ENCODE measurements at regions not wholly inside any gene's neighbourhood (a gene's known extent, or its start where the extent isn't known, plus 50 kb on each side); places are given as distances from the start of the nearest gene placed in this dataset.
A peak's percentile ranks its signal among the peaks of the same experiment; 100 is the strongest.

DNA sequence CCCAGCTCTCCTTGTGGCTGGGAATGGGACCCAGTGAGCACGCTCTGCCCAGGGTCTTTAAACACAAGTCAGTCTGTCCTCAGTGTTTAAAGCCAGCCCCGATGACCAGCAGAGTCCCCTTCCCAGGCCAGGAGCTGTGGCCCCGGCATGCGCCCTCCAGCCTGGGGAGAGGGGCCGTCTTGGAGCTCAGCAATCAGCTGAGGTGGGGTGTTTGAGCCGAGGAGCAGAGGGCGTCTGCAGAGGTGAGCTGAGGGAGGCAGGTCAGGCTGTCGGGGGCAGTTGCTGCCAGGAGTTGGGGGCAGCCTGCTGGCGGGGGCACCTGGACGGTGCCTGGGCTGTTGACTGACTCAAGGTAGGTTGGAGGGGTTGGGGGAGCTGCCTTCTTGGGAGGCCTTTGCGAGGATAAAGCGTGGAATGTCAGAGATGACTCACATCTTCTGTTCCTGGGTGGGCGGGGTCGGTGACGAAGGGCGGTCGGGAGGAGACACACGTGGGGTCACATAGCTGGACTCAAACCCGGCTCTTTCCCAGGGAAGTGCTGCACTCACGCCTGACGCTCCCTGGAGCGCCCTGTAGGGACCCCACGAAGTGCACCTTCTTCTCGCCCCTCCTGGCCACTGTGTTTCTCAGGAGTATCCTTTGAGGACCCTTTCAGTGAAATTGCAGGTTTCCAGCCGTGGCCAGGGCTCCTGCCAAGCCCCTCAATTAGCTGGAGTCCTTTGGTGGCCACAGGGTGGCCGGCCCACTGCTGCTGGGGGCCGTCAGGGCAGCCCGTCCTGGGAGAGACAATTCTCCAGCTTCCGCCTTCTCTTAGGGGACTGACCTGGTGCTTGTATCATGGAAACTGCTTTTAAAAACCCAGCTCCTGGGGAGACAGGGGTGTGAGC lies 86.2 kb downstream of the SIK1 start:
- H3K4me3 ChIP-seq (ENCODE audit: low read length in 2 of 2) = no peak overlapping the region
- H3K36me3 ChIP-seq (ENCODE audit: control insufficient read depth in 2 of 2, insufficient read depth in 2 of 2, low read length in 2 of 2) = no peaks in the 10 kb centered on the region
- no peaks in the 10 kb centered on the region for H3K9me3 ChIP-seq (ENCODE audit: control insufficient read depth in 2 of 2, low read length in 2 of 2)
- H3K9ac ChIP-seq (ENCODE audit: low read length in 2 of 2) = no peak overlapping the region
- H3K4me1 ChIP-seq (ENCODE audit: control insufficient read depth, insufficient read depth, low read length) = peaks cover 10% of the 10 kb centered on the region
- no peak overlapping the region for H3K27ac ChIP-seq (ENCODE audit: low read length)
- H3K27me3 ChIP-seq (ENCODE audit: control insufficient read depth in 1 of 2, insufficient read depth in 2 of 2, low read length in 2 of 2) = peaks cover 0 to 3% of the 10 kb centered on the region in 2 donors

DNA sequence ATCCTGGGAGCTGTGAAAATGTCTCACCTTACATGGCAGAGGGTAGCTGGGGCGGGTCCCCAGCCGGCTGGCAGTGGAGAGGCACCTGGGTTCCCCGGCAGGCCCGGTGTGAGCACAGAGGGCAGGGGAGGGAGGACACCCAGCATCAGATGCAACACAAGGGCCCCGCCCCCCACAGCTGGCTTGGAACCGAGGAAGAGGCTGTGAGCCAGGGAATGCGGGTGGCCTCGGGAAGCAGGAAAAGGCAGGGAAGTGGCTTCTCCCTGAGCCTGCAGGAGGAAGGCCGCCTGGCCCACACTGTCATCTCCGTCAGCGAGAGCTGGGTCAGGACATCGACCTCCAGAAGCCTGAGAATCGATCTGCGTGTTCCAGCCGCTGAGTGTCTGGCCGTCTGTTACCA lies 87.3 kb downstream of the SIK1 start:
- Histone ChIP-seq H3K27ac (ENCODE audit: low read length) (no peak overlapping the region), H3K4me1 (ENCODE audit: control insufficient read depth, insufficient read depth, low read length) (peaks cover 7% of the 10 kb centered on the region), H3K27me3 (ENCODE audit: control insufficient read depth in 1 of 2, insufficient read depth in 2 of 2, low read length in 2 of 2) (peaks cover 0 to 3% of the 10 kb centered on the region in 2 donors), H3K4me3 (ENCODE audit: low read length in 2 of 2) (no peak overlapping the region), H3K9ac (ENCODE audit: low read length in 2 of 2) (no peak overlapping the region), H3K9me3 (ENCODE audit: control insufficient read depth in 2 of 2, low read length in 2 of 2) (no peaks in the 10 kb centered on the region), H3K36me3 (ENCODE audit: control insufficient read depth in 2 of 2, insufficient read depth in 2 of 2, low read length in 2 of 2) (no peaks in the 10 kb centered on the region)

DNA sequence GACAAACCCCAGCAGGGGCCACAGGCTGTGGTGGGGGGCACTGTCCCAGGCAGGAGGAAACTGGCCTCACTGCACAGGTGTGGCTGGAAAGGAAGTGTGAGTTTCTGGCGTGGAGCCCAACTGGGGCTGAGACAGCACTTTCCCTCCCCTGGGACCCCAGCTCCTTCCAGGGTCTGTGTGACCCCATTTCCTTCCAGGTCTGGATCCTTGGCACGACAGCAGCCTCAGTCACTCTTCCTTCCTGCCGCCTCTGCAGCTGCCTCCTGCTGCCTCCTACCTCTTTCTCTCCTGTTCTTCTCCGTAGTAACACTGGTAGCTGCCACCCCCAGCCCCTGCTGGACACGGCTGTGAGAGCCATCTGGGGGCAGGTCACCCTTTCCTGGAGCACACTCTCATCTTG lies 88.0 kb downstream of the SIK1 start:
- Histone ChIP-seq H3K27me3 (ENCODE audit: control insufficient read depth in 1 of 2, insufficient read depth in 2 of 2, low read length in 2 of 2) (peaks cover 0 to 3% of the 10 kb centered on the region in 2 donors), H3K4me3 (ENCODE audit: low read length in 2 of 2) (no peak overlapping the region), H3K27ac (ENCODE audit: low read length) (no peak overlapping the region), H3K4me1 (ENCODE audit: control insufficient read depth, insufficient read depth, low read length) (peaks cover 2% of the 10 kb centered on the region), H3K9ac (ENCODE audit: low read length in 2 of 2) (no peak overlapping the region), H3K36me3 (ENCODE audit: control insufficient read depth in 2 of 2, insufficient read depth in 2 of 2, low read length in 2 of 2) (no peaks in the 10 kb centered on the region), H3K9me3 (ENCODE audit: control insufficient read depth in 2 of 2, low read length in 2 of 2) (no peaks in the 10 kb centered on the region)

DNA sequence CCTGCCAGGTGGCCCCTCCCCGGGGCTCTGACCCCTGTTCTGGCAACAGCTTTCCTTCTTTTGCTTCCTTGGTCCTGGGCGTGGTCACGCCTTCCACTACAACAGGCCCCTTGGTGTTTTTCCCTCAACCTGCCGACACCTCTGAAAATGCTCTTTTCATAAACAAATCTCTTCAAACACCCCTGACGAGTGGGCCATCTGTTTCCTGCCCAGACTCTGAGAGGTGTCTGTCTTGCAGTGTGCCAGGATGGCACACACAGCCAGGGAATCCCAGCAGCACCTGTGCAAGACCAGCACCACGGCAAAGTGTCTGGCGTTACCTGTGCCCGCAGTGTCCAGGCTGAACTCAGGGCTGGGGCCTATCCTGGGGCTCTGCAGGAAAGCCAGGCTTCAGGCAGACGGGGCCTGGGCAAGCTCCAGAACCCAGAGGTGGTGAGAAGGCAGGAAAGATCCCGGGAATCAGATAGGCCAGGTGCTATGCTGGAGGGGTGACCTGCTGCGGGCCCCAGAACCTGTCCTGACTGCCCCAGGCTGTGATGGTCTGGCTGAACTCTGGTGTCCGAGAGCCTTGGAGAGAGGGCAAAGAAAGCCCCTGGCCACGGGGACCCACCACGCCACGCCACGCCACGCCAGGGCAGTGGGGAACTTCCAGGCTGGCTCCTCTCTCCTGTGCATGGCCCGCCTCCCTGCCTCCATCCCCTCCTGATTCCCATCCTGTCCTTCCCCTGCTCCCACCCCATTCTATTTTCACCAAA lies 88.9 kb downstream of the SIK1 start:
- H3K4me3 ChIP-seq (ENCODE audit: low read length in 2 of 2) = no peak overlapping the region
- no peaks in the 10 kb centered on the region for H3K36me3 ChIP-seq (ENCODE audit: control insufficient read depth in 2 of 2, insufficient read depth in 2 of 2, low read length in 2 of 2)
- peaks cover 8% of the 10 kb centered on the region for H3K4me1 ChIP-seq (ENCODE audit: control insufficient read depth, insufficient read depth, low read length)
- no peaks in the 10 kb centered on the region for H3K9me3 ChIP-seq (ENCODE audit: control insufficient read depth in 2 of 2, low read length in 2 of 2)
- no peak overlapping the region for H3K9ac ChIP-seq (ENCODE audit: low read length in 2 of 2)
- H3K27me3 ChIP-seq (ENCODE audit: control insufficient read depth in 1 of 2, insufficient read depth in 2 of 2, low read length in 2 of 2) = peaks cover 0 to 3% of the 10 kb centered on the region in 2 donors
- H3K27ac ChIP-seq (ENCODE audit: low read length) = no peak overlapping the region

DNA sequence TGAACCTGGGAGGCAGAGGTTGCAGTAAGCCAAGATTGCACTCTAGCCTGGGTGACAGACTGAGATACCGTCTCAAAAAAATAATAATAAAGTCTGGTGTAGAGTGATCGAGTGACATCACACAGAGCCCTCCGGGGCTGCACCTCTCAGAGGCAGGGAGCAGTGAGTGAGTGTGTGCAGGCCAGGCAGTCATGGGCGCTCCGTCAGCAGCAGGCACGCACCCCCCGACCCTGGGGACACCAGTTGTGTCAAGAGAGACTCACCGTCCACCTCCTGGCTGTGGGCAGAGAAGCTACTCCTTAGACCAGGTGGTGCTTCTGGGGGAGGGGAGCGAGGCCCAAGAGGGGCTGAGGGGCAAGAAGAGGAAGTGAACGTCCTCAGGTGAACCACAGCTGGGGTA lies 91.8 kb downstream of the SIK1 start:
- H3K27me3 ChIP-seq (ENCODE audit: control insufficient read depth in 1 of 2, insufficient read depth in 2 of 2, low read length in 2 of 2) = peaks cover 0 to 1% of the 10 kb centered on the region in 2 donors
- peaks cover 16% of the 10 kb centered on the region for H3K4me1 ChIP-seq (ENCODE audit: control insufficient read depth, insufficient read depth, low read length)
- H3K27ac ChIP-seq (ENCODE audit: low read length) = no peak overlapping the region
- H3K9me3 ChIP-seq (ENCODE audit: control insufficient read depth in 2 of 2, low read length in 2 of 2) = no peaks in the 10 kb centered on the region
- H3K4me3 ChIP-seq (ENCODE audit: low read length in 2 of 2) = no peak overlapping the region
- no peak overlapping the region for H3K9ac ChIP-seq (ENCODE audit: low read length in 2 of 2)
- H3K36me3 ChIP-seq (ENCODE audit: control insufficient read depth in 2 of 2, insufficient read depth in 2 of 2, low read length in 2 of 2) = no peaks in the 10 kb centered on the region

DNA sequence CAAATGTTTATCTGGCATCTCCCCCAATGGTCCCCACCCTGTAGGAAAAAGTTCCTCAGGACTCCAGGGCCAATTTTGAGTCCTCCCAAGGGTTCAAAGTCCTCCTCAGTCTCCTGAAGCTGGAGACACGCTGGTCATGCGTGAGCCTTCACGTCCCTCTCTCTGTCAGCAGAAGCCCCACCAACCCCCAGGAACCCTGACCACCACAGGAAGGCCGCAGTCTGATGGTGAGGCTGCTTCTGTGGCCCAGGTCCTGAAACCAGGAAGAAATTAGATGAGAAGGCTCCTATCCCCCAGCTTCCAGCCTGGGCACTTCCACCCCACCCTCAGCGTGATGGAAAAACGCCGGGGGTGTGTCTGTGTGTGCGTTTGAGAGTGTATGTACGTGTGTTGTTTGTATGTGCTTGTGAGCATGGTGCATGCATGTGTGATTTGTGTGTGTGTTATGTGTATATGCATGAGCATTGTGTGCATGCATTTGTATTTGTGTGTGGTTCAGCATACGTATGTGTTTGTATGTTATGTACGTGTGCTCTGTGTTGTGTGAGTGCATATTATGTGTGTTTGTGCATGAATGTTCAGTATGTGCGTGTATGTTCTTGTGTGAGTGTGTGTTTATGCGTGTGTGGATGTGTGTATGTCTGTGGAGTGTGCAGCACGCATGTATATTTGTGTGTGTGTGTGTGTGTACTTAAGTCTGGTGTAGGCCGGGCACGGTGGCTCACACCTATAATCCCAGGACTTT lies 92.5 kb downstream of the SIK1 start:
- Histone ChIP-seq H3K27ac (ENCODE audit: low read length) (no peak overlapping the region), H3K4me1 (ENCODE audit: control insufficient read depth, insufficient read depth, low read length) (peaks cover 16% of the 10 kb centered on the region), H3K27me3 (ENCODE audit: control insufficient read depth in 1 of 2, insufficient read depth in 2 of 2, low read length in 2 of 2) (no peaks in the 10 kb centered on the region), H3K9me3 (ENCODE audit: control insufficient read depth in 2 of 2, low read length in 2 of 2) (no peaks in the 10 kb centered on the region), H3K4me3 (ENCODE audit: low read length in 2 of 2) (no peak overlapping the region), H3K36me3 (ENCODE audit: control insufficient read depth in 2 of 2, insufficient read depth in 2 of 2, low read length in 2 of 2) (no peaks in the 10 kb centered on the region), H3K9ac (ENCODE audit: low read length in 2 of 2) (no peak overlapping the region)

DNA sequence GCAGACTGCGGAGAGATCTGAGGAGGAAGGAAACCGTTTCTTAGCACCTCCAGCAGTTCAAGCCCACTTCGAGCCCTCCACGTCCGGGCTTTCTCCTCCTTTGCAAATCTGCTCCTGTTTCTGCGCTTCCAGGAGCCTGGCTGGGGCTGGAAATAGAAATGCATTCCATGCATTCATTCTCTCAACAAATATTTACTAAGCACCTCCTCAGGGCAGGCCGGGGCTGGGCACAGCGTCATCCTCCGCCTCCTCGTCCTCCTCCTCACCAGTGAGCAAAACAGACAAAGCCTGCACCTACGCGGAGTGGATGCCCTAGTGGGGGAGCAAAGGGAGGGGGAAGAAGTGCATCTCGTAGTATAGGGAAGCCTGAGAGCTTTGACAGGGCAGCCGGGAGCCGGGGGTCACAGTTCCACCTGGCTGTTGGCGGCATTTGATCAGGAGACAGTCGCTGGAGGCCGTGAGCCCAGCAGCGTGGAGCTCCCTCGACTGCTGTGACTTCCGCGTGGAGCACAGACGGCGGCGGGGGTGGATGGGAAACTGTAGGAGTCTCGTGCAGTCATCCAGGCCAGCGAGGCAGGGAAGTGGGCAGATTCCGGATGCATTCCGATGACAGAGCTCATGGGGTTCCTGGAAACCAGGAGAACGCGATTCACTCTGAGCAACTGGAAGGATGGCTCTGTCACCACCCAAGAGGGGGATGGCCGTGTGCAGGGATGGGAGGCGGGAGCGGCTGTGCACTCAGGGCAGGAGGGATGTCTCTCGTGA lies 93.5 kb downstream of the SIK1 start:
- H3K9ac ChIP-seq (ENCODE audit: low read length in 2 of 2) = no peak overlapping the region
- peaks cover 16% of the 10 kb centered on the region for H3K4me1 ChIP-seq (ENCODE audit: control insufficient read depth, insufficient read depth, low read length)
- H3K27me3 ChIP-seq (ENCODE audit: control insufficient read depth in 1 of 2, insufficient read depth in 2 of 2, low read length in 2 of 2) = no peaks in the 10 kb centered on the region
- no peaks in the 10 kb centered on the region for H3K36me3 ChIP-seq (ENCODE audit: control insufficient read depth in 2 of 2, insufficient read depth in 2 of 2, low read length in 2 of 2)
- H3K9me3 ChIP-seq (ENCODE audit: control insufficient read depth in 2 of 2, low read length in 2 of 2) = no peaks in the 10 kb centered on the region
- H3K27ac ChIP-seq (ENCODE audit: low read length) = no peak overlapping the region
- peak overlapping the region; percentile 14 to 64 for H3K4me3 ChIP-seq (ENCODE audit: low read length in 2 of 2)

DNA sequence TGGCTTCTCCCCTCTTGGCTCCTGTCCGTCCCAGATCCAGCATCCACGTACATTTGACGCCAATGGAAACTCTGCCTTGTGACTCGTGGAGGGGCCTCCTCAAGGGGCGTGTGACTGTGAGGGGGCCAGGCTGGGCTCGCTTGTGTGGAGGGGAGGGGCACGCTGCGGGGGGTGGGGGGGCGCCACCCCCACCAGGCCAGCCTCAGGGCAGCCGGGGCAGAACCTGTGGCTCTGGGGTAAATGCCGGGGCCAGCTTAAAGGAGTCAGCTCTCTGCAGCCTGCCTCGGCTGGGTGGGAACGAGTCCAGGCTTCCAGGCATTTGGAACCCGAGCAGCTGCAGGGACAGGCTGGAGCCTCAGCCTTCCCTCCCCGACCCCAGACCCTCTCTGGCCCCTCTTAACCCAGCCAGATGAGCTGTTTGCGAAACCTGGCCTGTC lies 94.1 kb downstream of the SIK1 start:
- H3K27ac ChIP-seq (ENCODE audit: low read length) = no peak overlapping the region
- no peak overlapping the region for H3K9ac ChIP-seq (ENCODE audit: low read length in 2 of 2)
- H3K4me1 ChIP-seq (ENCODE audit: control insufficient read depth, insufficient read depth, low read length) = peaks cover 16% of the 10 kb centered on the region
- H3K36me3 ChIP-seq (ENCODE audit: control insufficient read depth in 2 of 2, insufficient read depth in 2 of 2, low read length in 2 of 2) = no peaks in the 10 kb centered on the region
- no peaks in the 10 kb centered on the region for H3K27me3 ChIP-seq (ENCODE audit: control insufficient read depth in 1 of 2, insufficient read depth in 2 of 2, low read length in 2 of 2)
- peak overlapping the region in 1 of 2 donors; percentile 64 for H3K4me3 ChIP-seq (ENCODE audit: low read length in 2 of 2)
- no peaks in the 10 kb centered on the region for H3K9me3 ChIP-seq (ENCODE audit: control insufficient read depth in 2 of 2, low read length in 2 of 2)

DNA sequence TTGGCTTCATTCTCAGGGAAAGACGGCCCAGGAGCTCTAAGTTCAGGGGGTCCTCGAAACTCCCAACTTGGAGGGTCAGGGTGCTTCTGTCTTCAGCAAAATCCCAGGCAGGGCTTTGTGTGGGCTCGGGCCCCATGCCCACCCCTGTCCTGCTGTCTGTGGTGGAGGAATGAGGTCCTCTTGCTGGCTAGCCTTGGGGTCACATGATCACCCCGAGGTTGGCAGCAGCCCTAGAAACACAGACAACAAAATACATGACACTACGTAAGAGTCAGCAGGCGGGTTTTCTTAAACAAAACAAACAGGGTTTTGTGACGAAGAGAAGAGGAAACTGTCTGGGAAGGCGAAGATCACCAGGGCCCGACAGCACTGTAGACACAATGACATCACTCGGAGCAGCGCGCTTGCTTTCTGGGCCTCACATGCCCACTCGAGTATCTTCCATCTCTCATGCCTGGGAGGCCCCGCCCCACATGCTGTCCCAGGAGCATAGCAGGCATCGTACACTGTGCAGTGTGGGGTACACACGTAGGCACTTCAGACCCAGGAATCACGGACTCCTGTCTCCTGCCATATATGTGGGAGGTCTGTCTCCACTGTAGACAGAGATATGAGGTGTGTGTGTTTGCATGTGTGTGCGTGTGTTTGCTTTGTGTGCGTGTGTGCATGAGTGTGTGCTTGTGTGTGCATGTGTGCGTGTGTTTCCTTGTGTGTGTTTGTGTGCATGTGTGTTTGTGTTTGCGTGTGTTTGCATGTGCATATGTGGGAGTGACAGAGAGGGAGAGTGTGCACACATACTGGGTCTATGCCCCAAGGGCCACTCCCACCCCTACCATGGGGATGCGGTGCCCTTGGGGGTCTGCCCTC lies 94.7 kb downstream of the SIK1 start:
- no peaks in the 10 kb centered on the region for H3K27me3 ChIP-seq (ENCODE audit: control insufficient read depth in 1 of 2, insufficient read depth in 2 of 2, low read length in 2 of 2)
- no peaks in the 10 kb centered on the region for H3K36me3 ChIP-seq (ENCODE audit: control insufficient read depth in 2 of 2, insufficient read depth in 2 of 2, low read length in 2 of 2)
- H3K27ac ChIP-seq (ENCODE audit: low read length) = no peak overlapping the region
- no peak overlapping the region for H3K4me3 ChIP-seq (ENCODE audit: low read length in 2 of 2)
- no peaks in the 10 kb centered on the region for H3K9me3 ChIP-seq (ENCODE audit: control insufficient read depth in 2 of 2, low read length in 2 of 2)
- peaks cover 16% of the 10 kb centered on the region for H3K4me1 ChIP-seq (ENCODE audit: control insufficient read depth, insufficient read depth, low read length)
- H3K9ac ChIP-seq (ENCODE audit: low read length in 2 of 2) = no peak overlapping the region

Data from stomach smooth muscle (tissue), 2 donors.